Activated CD8-positive, alpha-beta T cell treated with anti-CD3 and anti-CD28 coated beads for 36 hours (primary cell): ENCODE measurements at regions not wholly inside any gene's neighbourhood (a gene's known extent, or its start where the extent isn't known, plus 50 kb on each side); places are given as distances from the start of the nearest gene placed in this dataset.

Source experiments
- ATAC-seq: fragments of 200-7000 bp; cut with Tn5 transposase; one replicate; pipeline ENCODE4 v1.10.0; 2021; ENCODE audit warnings: mild to moderate bottlenecking, moderate library complexity
- CTCF ChIA-PET: fragments of 350-600 bp; sonication (Branson Sonifier 250); formaldehyde crosslinking; loops from one replicate; lab custom pipeline; 2021; ENCODE audit warnings: antibody characterized with exemption; lab: Charles Lee
- POLR2A ChIA-PET: fragments of 350-600 bp; sonication (Branson Sonifier 250); formaldehyde crosslinking; loops from one replicate; lab custom pipeline; 2021; ENCODE audit warnings: antibody characterized with exemption; lab: Charles Lee
- DNase-seq: peaks from one replicate; pipeline ENCODE4 v3.0.0-alpha.2; 2020
- H3K27ac Mint-ChIP-seq: one replicate; pipeline ENCODE4 v1.8.0; 2021; ENCODE audit warnings: mild to moderate bottlenecking, mixed read lengths
- H3K27me3 Mint-ChIP-seq: one replicate; pipeline ENCODE4 v1.8.0; 2021; ENCODE audit warnings: mixed read lengths
- H3K36me3 Mint-ChIP-seq: one replicate; pipeline ENCODE4 v1.8.0; 2021; ENCODE audit warnings: low read depth, mixed read lengths
- H3K4me1 Mint-ChIP-seq: one replicate; pipeline ENCODE4 v1.8.0; 2021; ENCODE audit warnings: low read depth, mixed read lengths
- H3K4me3 Mint-ChIP-seq: one replicate; pipeline ENCODE4 v1.8.0; 2021; ENCODE audit warnings: mild to moderate bottlenecking, moderate library complexity, mixed read lengths
- H3K9me3 Mint-ChIP-seq: one replicate; pipeline ENCODE4 v1.8.0; 2021; ENCODE audit warnings: mixed read lengths
- CTCF ChIP-seq: fragments of 200-600 bp; IDR thresholded peaks from one replicate; pipeline ENCODE4 v1.8.0; 2022; ENCODE audit warnings: antibody characterized with exemption, mild to moderate bottlenecking
- intact Hi-C: fragments of 100-400 bp; cut with micrococcal nuclease; formaldehyde crosslinking; loops from one replicate; pipeline ENCODE4 v1.10.0; 2022

- no peak for ATAC-seq
- Mint-ChIP-seq H3K27ac (no peak overlapping the region), H3K4me3 (no peak overlapping the region), H3K4me1 (no peaks in the 10 kb centered on the region), H3K36me3 (no peaks in the 10 kb centered on the region), H3K27me3 (no peaks in the 10 kb centered on the region), H3K9me3 (no peaks in the 10 kb centered on the region)
- DNase-seq: no peak
- intact Hi-C loops: no loop called here
- CTCF ChIA-PET: interaction anchor here (0.9 kb wide), 1 partner anchor 8 kb away, joined by 3 read pairs; no protein-coding TSS in a partner anchor
- POLR2A ChIA-PET: no interaction called here
- TF ChIP-seq CTCF: no peak
Measured at GRCh38 chr1:238248356-238248755, 357.6 kb upstream of the ZP4 start.

- DNase-seq: no peak
- intact Hi-C loops: no loop called here
Measured at GRCh38 chr1:238242181-238242580, 351.5 kb upstream of the ZP4 start.

GRCh38 chr1:238241607-238242006 is 350.9 kb upstream of the ZP4 start:
- CTCF ChIA-PET: no interaction called here
- no peak for TF ChIP-seq CTCF
- ATAC-seq (no peak), DNase-seq (no peak)
- POLR2A ChIA-PET: no interaction called here
- H3K27me3 Mint-ChIP-seq: no peaks in the 10 kb centered on the region
- no peaks in the 10 kb centered on the region for H3K4me1 Mint-ChIP-seq
- no peaks in the 10 kb centered on the region for H3K9me3 Mint-ChIP-seq
- intact Hi-C loops: no loop called here
- H3K4me3 Mint-ChIP-seq: no peak overlapping the region
- no peak overlapping the region for H3K27ac Mint-ChIP-seq
- no peaks in the 10 kb centered on the region for H3K36me3 Mint-ChIP-seq

More at GRCh38 chr1:238242181-238242580, 351.5 kb upstream of the ZP4 start:
- H3K4me1 Mint-ChIP-seq: no peaks in the 10 kb centered on the region
- no peak for TF ChIP-seq CTCF
- H3K9me3 Mint-ChIP-seq: no peaks in the 10 kb centered on the region
- ChIA-PET CTCF (no interaction called here), POLR2A (no interaction called here)
- no peak for ATAC-seq
- H3K27ac Mint-ChIP-seq: no peak overlapping the region
- H3K27me3 Mint-ChIP-seq: no peaks in the 10 kb centered on the region
- no peaks in the 10 kb centered on the region for H3K36me3 Mint-ChIP-seq
- no peak overlapping the region for H3K4me3 Mint-ChIP-seq

- Mint-ChIP-seq H3K27ac (no peak overlapping the region), H3K9me3 (no peaks in the 10 kb centered on the region), H3K27me3 (no peaks in the 10 kb centered on the region), H3K4me1 (no peaks in the 10 kb centered on the region), H3K4me3 (no peak overlapping the region), H3K36me3 (no peaks in the 10 kb centered on the region)
- intact Hi-C loops: no loop called here
- no peak for DNase-seq
- ChIA-PET POLR2A (no interaction called here), CTCF (interaction anchor here (1.0 kb wide), 1 partner anchor 9 kb away, joined by 3 read pairs; no protein-coding TSS in a partner anchor)
- TF ChIP-seq CTCF: no peak
- no peak for ATAC-seq
Measured at GRCh38 chr1:238239343-238239742, 348.6 kb upstream of the ZP4 start.

- intact Hi-C loops: no loop called here
- ChIA-PET POLR2A (no interaction called here), CTCF (no interaction called here)
- no peak for TF ChIP-seq CTCF
- H3K27me3 Mint-ChIP-seq: no peaks in the 10 kb centered on the region
- no peak overlapping the region for H3K4me3 Mint-ChIP-seq
- H3K9me3 Mint-ChIP-seq: no peaks in the 10 kb centered on the region
- H3K4me1 Mint-ChIP-seq: no peaks in the 10 kb centered on the region
- no peak for ATAC-seq
- H3K27ac Mint-ChIP-seq: no peak overlapping the region
- no peak for DNase-seq
- H3K36me3 Mint-ChIP-seq: no peaks in the 10 kb centered on the region
Measured at GRCh38 chr1:238233966-238234365, 343.2 kb upstream of the ZP4 start.
